Mesendoderm (in vitro differentiated cells): ENCODE measurements at regions not wholly inside any gene's neighbourhood (a gene's known extent, or its start where the extent isn't known, plus 50 kb on each side); places are given as distances from the start of the nearest gene placed in this dataset.

Experiments used
- DNase-seq: peaks from one replicate; pipeline ENCODE4 v3.0.0; 2013
- H2AK5ac ChIP-seq: 2 replicates; pipeline ENCODE4 v1.6.1; 2013; ENCODE audit warnings: low read length, inconsistent platforms
- H2BK120ac ChIP-seq: 2 replicates; pipeline ENCODE4 v1.6.1; 2013; ENCODE audit warnings: low read depth, mild to moderate bottlenecking, low read length, moderate library complexity, mixed read lengths
- H2BK15ac ChIP-seq: replicated peaks from 2 replicates; pipeline ENCODE4 v1.6.1; 2013; ENCODE audit warnings: low read depth, mild to moderate bottlenecking, moderate library complexity
- H2BK5ac ChIP-seq: 2 replicates; pipeline ENCODE4 v1.6.1; 2013; ENCODE audit warnings: low read length, inconsistent platforms
- H3K18ac ChIP-seq: 2 replicates; pipeline ENCODE4 v1.6.1; 2013; ENCODE audit warnings: mild to moderate bottlenecking, low read length, mixed read lengths
- H3K23ac ChIP-seq: one replicate; pipeline ENCODE4 v1.6.1; 2013; ENCODE audit warnings: low read length
- H3K27ac ChIP-seq: 2 replicates; pipeline ENCODE4 v1.5.1; 2013; ENCODE audit warnings: low read depth, mild to moderate bottlenecking, inconsistent platforms, low read length, moderate library complexity
- H3K27me3 ChIP-seq: 2 replicates; pipeline ENCODE4 v1.6.1; 2013; ENCODE audit warnings: low read length, control low read depth, mild to moderate bottlenecking, inconsistent platforms; ENCODE audit not compliant: insufficient read depth, poor library complexity
- H3K36me3 ChIP-seq: 2 replicates; pipeline ENCODE4 v1.6.1; 2013; ENCODE audit warnings: low read length, inconsistent platforms; ENCODE audit not compliant: control insufficient read depth, insufficient read depth
- H3K4ac ChIP-seq: one replicate; pipeline ENCODE4 v1.6.1; 2013; ENCODE audit warnings: low read depth, mild to moderate bottlenecking, low read length, moderate library complexity
- H3K4me1 ChIP-seq: 2 replicates; pipeline ENCODE4 v1.6.1; 2013; ENCODE audit warnings: low read depth, low read length, inconsistent platforms; ENCODE audit not compliant: control insufficient read depth
- H3K4me2 ChIP-seq: 2 replicates; pipeline ENCODE4 v1.6.1; 2013; ENCODE audit warnings: low read length
- H3K4me3 ChIP-seq: 2 replicates; pipeline ENCODE4 v1.5.1; 2013; ENCODE audit warnings: mild to moderate bottlenecking, low read length
- H3K56ac ChIP-seq: one replicate; pipeline ENCODE4 v1.6.1; 2013; ENCODE audit warnings: low read length
- H3K79me1 ChIP-seq: 2 replicates; pipeline ENCODE4 v1.6.1; 2013; ENCODE audit warnings: low read length, inconsistent platforms
- H3K79me2 ChIP-seq: 2 replicates; pipeline ENCODE4 v1.6.1; 2013; ENCODE audit warnings: mild to moderate bottlenecking, low read length; ENCODE audit not compliant: control insufficient read depth, insufficient read depth
- H3K9ac ChIP-seq: 2 replicates; pipeline ENCODE4 v1.6.1; 2013; ENCODE audit warnings: low read length, inconsistent platforms
- H4K5ac ChIP-seq: one replicate; pipeline ENCODE4 v1.6.1; 2013; ENCODE audit warnings: low read length
- H4K8ac ChIP-seq: one replicate; pipeline ENCODE4 v1.6.1; 2013; ENCODE audit warnings: low read depth, mild to moderate bottlenecking, control low read depth, low read length, moderate library complexity
- WGBS: extraction: QIAGEN DNeasy Blood & Tissue Kit; methylation state at CpG from one replicate; pipeline ENCODE4 v1.1.7; 2013; ENCODE audit warnings: low lambda C conversion rate, missing lambda C conversion rate; ENCODE audit not compliant: insufficient coverage; ENCODE audit errors: extremely low coverage; 5-methylcytosine and 5-hydroxymethylcytosine counted together

- DNase-seq: no peak
- Histone ChIP-seq H2AK5ac (no peak overlapping the region), H4K5ac (no peak overlapping the region), H3K23ac (no peak overlapping the region), H2BK120ac (no peak overlapping the region), H2BK5ac (no peak overlapping the region), H3K4ac (no peak overlapping the region), H2BK15ac (no peak overlapping the region), H3K79me1 (no peaks in the 10 kb centered on the region), H3K27ac (no peak overlapping the region), H3K27me3 (no peaks in the 10 kb centered on the region), H3K4me3 (no peak overlapping the region), H3K4me2 (no peak overlapping the region), H3K56ac (no peak overlapping the region), H3K4me1 (no peaks in the 10 kb centered on the region), H3K79me2 (no peaks in the 10 kb centered on the region), H4K8ac (no peak overlapping the region), H3K9ac (no peak overlapping the region), H3K36me3 (no peaks in the 10 kb centered on the region), H3K18ac (no peak overlapping the region)
- WGBS: no CpG with 5 or more reads among the region's 6 CpGs
These were observed 279.5 kb downstream of the TMEM114 start for GRCh38 chr16:8310816-8311215.

- Histone ChIP-seq H3K4me2 (no peak overlapping the region), H3K79me2 (no peaks in the 10 kb centered on the region), H3K79me1 (no peaks in the 10 kb centered on the region), H3K27ac (no peak overlapping the region), H2AK5ac (no peak overlapping the region), H3K36me3 (no peaks in the 10 kb centered on the region), H3K4ac (no peak overlapping the region), H3K27me3 (no peaks in the 10 kb centered on the region), H4K5ac (no peak overlapping the region), H2BK120ac (no peak overlapping the region), H3K4me1 (no peaks in the 10 kb centered on the region), H3K23ac (no peak overlapping the region), H3K4me3 (no peak overlapping the region), H2BK5ac (no peak overlapping the region), H3K56ac (no peak overlapping the region), H2BK15ac (no peak overlapping the region), H3K9ac (no peak overlapping the region), H4K8ac (no peak overlapping the region), H3K18ac (no peak overlapping the region)
- no peak for DNase-seq
- no CpG with 5 or more reads among the region's 6 CpGs for WGBS
These were observed 280.0 kb downstream of the TMEM114 start for GRCh38 chr16:8310323-8310722.

- H4K5ac ChIP-seq: no peak overlapping the region
- no peak overlapping the region for H3K4me3 ChIP-seq
- no peaks in the 10 kb centered on the region for H3K79me1 ChIP-seq
- H3K27ac ChIP-seq: no peak overlapping the region
- no peak overlapping the region for H3K4ac ChIP-seq
- H3K27me3 ChIP-seq: no peaks in the 10 kb centered on the region
- H3K4me2 ChIP-seq: no peak overlapping the region
- H3K36me3 ChIP-seq: no peaks in the 10 kb centered on the region
- no peak overlapping the region for H4K8ac ChIP-seq
- H3K4me1 ChIP-seq: no peaks in the 10 kb centered on the region
- no peak overlapping the region for H3K9ac ChIP-seq
- WGBS: no CpG with 5 or more reads among the region's 3 CpGs
- H3K56ac ChIP-seq: no peak overlapping the region
- no peak for DNase-seq
- no peak overlapping the region for H2AK5ac ChIP-seq
- H3K23ac ChIP-seq: no peak overlapping the region
- H3K18ac ChIP-seq: no peak overlapping the region
- H2BK120ac ChIP-seq: no peak overlapping the region
- no peak overlapping the region for H2BK5ac ChIP-seq
- no peaks in the 10 kb centered on the region for H3K79me2 ChIP-seq
- H2BK15ac ChIP-seq: no peak overlapping the region
These were observed 285.1 kb downstream of the TMEM114 start for GRCh38 chr16:8305201-8305600.

- H3K4me2 ChIP-seq: no peak overlapping the region
- H3K36me3 ChIP-seq: no peaks in the 10 kb centered on the region
- no peak overlapping the region for H3K4me3 ChIP-seq
- no peaks in the 10 kb centered on the region for H3K79me1 ChIP-seq
- H3K18ac ChIP-seq: no peak overlapping the region
- no peak overlapping the region for H3K23ac ChIP-seq
- H3K56ac ChIP-seq: no peak overlapping the region
- no peak overlapping the region for H3K27ac ChIP-seq
- no peak for DNase-seq
- no peak overlapping the region for H4K8ac ChIP-seq
- H3K4ac ChIP-seq: no peak overlapping the region
- no peak overlapping the region for H2BK120ac ChIP-seq
- H3K79me2 ChIP-seq: no peaks in the 10 kb centered on the region
- H2BK5ac ChIP-seq: no peak overlapping the region
- H4K5ac ChIP-seq: no peak overlapping the region
- H3K27me3 ChIP-seq: no peaks in the 10 kb centered on the region
- H2AK5ac ChIP-seq: no peak overlapping the region
- H2BK15ac ChIP-seq: no peak overlapping the region
- no peaks in the 10 kb centered on the region for H3K4me1 ChIP-seq
- no peak overlapping the region for H3K9ac ChIP-seq
- 100% methylated on average over 2 of the region's 5 CpGs for WGBS
These were observed 290.7 kb downstream of the TMEM114 start for GRCh38 chr16:8299635-8300034.

GRCh38 chr16:8295513-8296237, 294.6 kb downstream of the TMEM114 start:
- H2BK5ac ChIP-seq: no peak overlapping the region
- H3K79me1 ChIP-seq: no peaks in the 10 kb centered on the region
- H4K5ac ChIP-seq: no peak overlapping the region
- no peak overlapping the region for H3K4me3 ChIP-seq
- no peak overlapping the region for H3K4me2 ChIP-seq
- H3K18ac ChIP-seq: no peak overlapping the region
- H3K4ac ChIP-seq: no peak overlapping the region
- no peak overlapping the region for H4K8ac ChIP-seq
- H3K27me3 ChIP-seq: no peaks in the 10 kb centered on the region
- H2AK5ac ChIP-seq: no peak overlapping the region
- H2BK15ac ChIP-seq: no peak overlapping the region
- no peak overlapping the region for H3K27ac ChIP-seq
- H3K36me3 ChIP-seq: no peaks in the 10 kb centered on the region
- no peak overlapping the region for H2BK120ac ChIP-seq
- no CpG with 5 or more reads among the region's 11 CpGs for WGBS
- no peaks in the 10 kb centered on the region for H3K79me2 ChIP-seq
- H3K4me1 ChIP-seq: no peaks in the 10 kb centered on the region
- DNase-seq: no peak
- H3K56ac ChIP-seq: no peak overlapping the region
- H3K9ac ChIP-seq: no peak overlapping the region
- H3K23ac ChIP-seq: no peak overlapping the region

- H3K23ac ChIP-seq: no peak overlapping the region
- no peaks in the 10 kb centered on the region for H3K27me3 ChIP-seq
- no peak overlapping the region for H2AK5ac ChIP-seq
- no peak overlapping the region for H3K56ac ChIP-seq
- H3K36me3 ChIP-seq: no peaks in the 10 kb centered on the region
- no peaks in the 10 kb centered on the region for H3K4me1 ChIP-seq
- H4K8ac ChIP-seq: no peak overlapping the region
- H4K5ac ChIP-seq: no peak overlapping the region
- no peak overlapping the region for H2BK120ac ChIP-seq
- WGBS: no CpG with 5 or more reads among the region's 5 CpGs
- H3K4me2 ChIP-seq: no peak overlapping the region
- no peak overlapping the region for H2BK15ac ChIP-seq
- no peaks in the 10 kb centered on the region for H3K79me2 ChIP-seq
- no peaks in the 10 kb centered on the region for H3K79me1 ChIP-seq
- no peak overlapping the region for H3K9ac ChIP-seq
- no peak overlapping the region for H3K27ac ChIP-seq
- H3K4ac ChIP-seq: no peak overlapping the region
- DNase-seq: no peak
- no peak overlapping the region for H3K18ac ChIP-seq
- no peak overlapping the region for H3K4me3 ChIP-seq
- H2BK5ac ChIP-seq: no peak overlapping the region
These were observed 296.9 kb downstream of the TMEM114 start for GRCh38 chr16:8293413-8293812.
